Putamen (tissue), 1 donor: ENCODE measurements at regions not wholly inside any gene's neighbourhood (a gene's known extent, or its start where the extent isn't known, plus 50 kb on each side); places are given as distances from the start of the nearest gene placed in this dataset.

Source experiments
- DNase-seq: peaks from one replicate; pipeline ENCODE4 v3.0.0-alpha.2; 2016; ENCODE audit warnings: low spot score

- no peak for DNase-seq
These were observed 134.0 kb upstream of the DTNBP1 start for GRCh38 chr6:15796844-15797243.

GRCh38 chr6:15796130-15796771, 133.4 kb upstream of the DTNBP1 start:
- no peak for DNase-seq

- no peak for DNase-seq
These were observed 131.0 kb upstream of the DTNBP1 start for GRCh38 chr6:15793826-15794225.

- no peak for DNase-seq
These were observed 130.5 kb upstream of the DTNBP1 start for GRCh38 chr6:15793288-15793687.

GRCh38 chr6:15792842-15793241, 130.0 kb upstream of the DTNBP1 start:
- DNase-seq = no peak

GRCh38 chr6:15791448-15792181, 128.8 kb upstream of the DTNBP1 start:
- no peak for DNase-seq

- DNase-seq = no peak
These were observed 127.3 kb upstream of the DTNBP1 start for GRCh38 chr6:15790116-15790515.

GRCh38 chr6:15786846-15787245, 124.0 kb upstream of the DTNBP1 start:
- no peak for DNase-seq

- DNase-seq = no peak
These were observed 120.7 kb upstream of the DTNBP1 start for GRCh38 chr6:15783484-15783883.

GRCh38 chr6:15781890-15782289, 119.1 kb upstream of the DTNBP1 start:
- DNase-seq = no peak

GRCh38 chr6:15781333-15781732, 118.5 kb upstream of the DTNBP1 start:
- no peak for DNase-seq

- DNase-seq = no peak
These were observed 117.6 kb upstream of the DTNBP1 start for GRCh38 chr6:15780437-15780836.

- DNase-seq = no peak
These were observed 116.9 kb upstream of the DTNBP1 start for GRCh38 chr6:15779726-15780125.

- no peak for DNase-seq
These were observed 113.7 kb upstream of the DTNBP1 start for GRCh38 chr6:15776458-15776980.

GRCh38 chr6:15775741-15776140, 112.9 kb upstream of the DTNBP1 start:
- no peak for DNase-seq

- no peak for DNase-seq
These were observed 112.3 kb upstream of the DTNBP1 start for GRCh38 chr6:15775076-15775634.

- DNase-seq = no peak
These were observed 111.1 kb upstream of the DTNBP1 start for GRCh38 chr6:15773806-15774410.

GRCh38 chr6:15770347-15771143, 107.7 kb upstream of the DTNBP1 start:
- no peak for DNase-seq

GRCh38 chr6:15769511-15770018, 106.7 kb upstream of the DTNBP1 start:
- DNase-seq = no peak

- no peak for DNase-seq
These were observed 106.2 kb upstream of the DTNBP1 start for GRCh38 chr6:15768999-15769398.

- DNase-seq = peak; percentile 3
These were observed 101.0 kb upstream of the DTNBP1 start for GRCh38 chr6:15763837-15764236.

- DNase-seq = no peak
These were observed 100.5 kb upstream of the DTNBP1 start for GRCh38 chr6:15763364-15763763.
